ENCODE measurements at regions not wholly inside any gene's neighbourhood (a gene's known extent, or its start where the extent isn't known, plus 50 kb on each side); places are given as distances from the start of the nearest gene placed in this dataset.
"Not testable (repeated sequence)": the region's sequence is repeated elsewhere in the genome, so short reads cannot be mapped to it uniquely, and the experiment has no call there.

DNA sequence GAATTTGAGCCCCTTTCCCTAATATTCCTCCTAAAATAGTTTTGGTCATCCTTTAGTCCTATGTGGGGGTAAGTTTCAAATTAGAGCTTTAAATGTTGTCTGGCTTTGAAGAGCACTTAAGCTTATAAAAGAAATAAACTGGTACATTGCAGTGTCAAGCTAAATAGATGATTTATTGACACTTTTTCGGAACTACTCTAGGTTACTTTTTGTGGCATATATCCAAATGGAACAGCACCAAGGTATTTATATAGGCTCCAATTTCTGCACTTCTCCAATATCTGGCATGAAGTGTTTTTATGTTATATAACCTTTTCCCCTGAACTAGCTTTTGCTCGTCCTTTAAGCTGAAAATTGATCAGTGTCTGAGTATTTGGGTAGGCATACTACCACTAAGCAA, 402.5 kb downstream of the NFIB start:
- ChIA-PET POLR2A (no interaction called here), CTCF (interaction anchor here (0.8 to 1.2 kb wide), 2 partner anchors 22 to 33 kb away, joined by 3 read pairs; no protein-coding TSS in a partner anchor)
- no peaks in the 10 kb centered on the region for H3K27me3 ChIP-seq (ENCODE audit: control insufficient read depth in 2 of 2, insufficient read depth in 2 of 2, low read length in 2 of 2)
- no peak for FAIRE-seq
- H3K4me1 ChIP-seq (ENCODE audit: control insufficient read depth, extremely low read depth, insufficient read depth, low read length): no peaks in the 10 kb centered on the region
- H3K9me3 ChIP-seq (replicated peaks; ENCODE audit: control insufficient read depth, insufficient read depth, low read length): no peaks in the 10 kb centered on the region
- dilution Hi-C loops (cut with MboI; ENCODE audit: extremely low pct_ligation_motif_present, low sequenced_read_pairs) (no loop called here), intact Hi-C loops (cut with micrococcal nuclease) (no loop called here)
- no peak overlapping the region for H3K9ac ChIP-seq (replicated peaks; ENCODE audit: extremely low read depth, insufficient read depth, low read length)
- no peak overlapping the region for H3K4me2 ChIP-seq (ENCODE audit: insufficient read depth, low read length)
- H3K27ac ChIP-seq (ENCODE audit: insufficient read depth, low read depth, low read length): no peak overlapping the region
- no TSS peak for BruUV-seq (replicated peaks)
- no peaks in the 10 kb centered on the region for H3K36me3 ChIP-seq (ENCODE audit: control insufficient read depth in 2 of 2, extremely low read depth in 1 of 2, insufficient read depth in 2 of 2, low read length in 2 of 2)
- no peak for TF ChIP-seq POLR2A (IDR thresholded peaks at IDR 0.05; ENCODE audit: low read depth, low read length)
- TF ChIP-seq FOS (IDR thresholded peaks at IDR 0.05; ENCODE audit: borderline replicate concordance, insufficient read depth, low read length): no peak
- TF ChIP-seq, protein P1, sequence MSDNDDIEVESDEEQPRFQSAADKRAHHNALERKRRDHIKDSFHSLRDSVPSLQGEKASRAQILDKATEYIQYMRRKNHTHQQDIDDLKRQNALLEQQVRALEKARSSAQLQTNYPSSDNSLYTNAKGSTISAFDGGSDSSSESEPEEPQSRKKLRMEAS (IDR thresholded peaks at IDR 0.05; ENCODE audit: insufficient read depth, insufficient read length): no peak
- TF ChIP-seq EZH2 (IDR thresholded peaks at IDR 0.05; ENCODE audit: borderline replicate concordance, low read depth, low read length, severe bottlenecking): no peak
- TF ChIP-seq POLR2AphosphoS5 (IDR thresholded peaks at IDR 0.05; ENCODE audit: insufficient read depth, low read depth, low read length): no peak
- no peak for TF ChIP-seq MYC (IDR thresholded peaks at IDR 0.05; ENCODE audit: low read depth, low read length)
- no peak for TF ChIP-seq JUN (IDR thresholded peaks at IDR 0.05; ENCODE audit: borderline replicate concordance, insufficient read depth, insufficient read length, low read depth)
- TF ChIP-seq, protein P2, sequence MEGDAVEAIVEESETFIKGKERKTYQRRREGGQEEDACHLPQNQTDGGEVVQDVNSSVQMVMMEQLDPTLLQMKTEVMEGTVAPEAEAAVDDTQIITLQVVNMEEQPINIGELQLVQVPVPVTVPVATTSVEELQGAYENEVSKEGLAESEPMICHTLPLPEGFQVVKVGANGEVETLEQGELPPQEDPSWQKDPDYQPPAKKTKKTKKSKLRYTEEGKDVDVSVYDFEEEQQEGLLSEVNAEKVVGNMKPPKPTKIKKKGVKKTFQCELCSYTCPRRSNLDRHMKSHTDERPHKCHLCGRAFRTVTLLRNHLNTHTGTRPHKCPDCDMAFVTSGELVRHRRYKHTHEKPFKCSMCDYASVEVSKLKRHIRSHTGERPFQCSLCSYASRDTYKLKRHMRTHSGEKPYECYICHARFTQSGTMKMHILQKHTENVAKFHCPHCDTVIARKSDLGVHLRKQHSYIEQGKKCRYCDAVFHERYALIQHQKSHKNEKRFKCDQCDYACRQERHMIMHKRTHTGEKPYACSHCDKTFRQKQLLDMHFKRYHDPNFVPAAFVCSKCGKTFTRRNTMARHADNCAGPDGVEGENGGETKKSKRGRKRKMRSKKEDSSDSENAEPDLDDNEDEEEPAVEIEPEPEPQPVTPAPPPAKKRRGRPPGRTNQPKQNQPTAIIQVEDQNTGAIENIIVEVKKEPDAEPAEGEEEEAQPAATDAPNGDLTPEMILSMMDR (IDR thresholded peaks at IDR 0.05; ENCODE audit: extremely low read depth in 1 of 2, insufficient read depth in 1 of 2, low read depth in 1 of 2, low read length in 2 of 2): no peak
- TF ChIP-seq GATA2 (IDR thresholded peaks at IDR 0.05; ENCODE audit: insufficient read depth, insufficient read length, low read depth, low read length): no peak
- no peaks in the 10 kb centered on the region for H4K20me1 ChIP-seq (replicated peaks; ENCODE audit: control insufficient read depth, extremely low read depth, insufficient read depth, low read length)
- DNase-seq (ENCODE audit: low read depth, low spot score): peak; percentile 15
- no peaks in the 10 kb centered on the region for H3K9me1 ChIP-seq (replicated peaks; ENCODE audit: control insufficient read depth, extremely low read depth, insufficient read depth, low read length)
- no peaks in the 10 kb centered on the region for H3K79me2 ChIP-seq (ENCODE audit: control insufficient read depth, insufficient read depth, low read length)
- no peak overlapping the region for H2AFZ ChIP-seq (ENCODE audit: low read depth, low read length)
- no peak overlapping the region for H3K4me3 ChIP-seq (replicated peaks in 1 of 3; ENCODE audit: insufficient read depth in 1 of 3, low read depth in 1 of 3, low read length in 3 of 3)

DNA sequence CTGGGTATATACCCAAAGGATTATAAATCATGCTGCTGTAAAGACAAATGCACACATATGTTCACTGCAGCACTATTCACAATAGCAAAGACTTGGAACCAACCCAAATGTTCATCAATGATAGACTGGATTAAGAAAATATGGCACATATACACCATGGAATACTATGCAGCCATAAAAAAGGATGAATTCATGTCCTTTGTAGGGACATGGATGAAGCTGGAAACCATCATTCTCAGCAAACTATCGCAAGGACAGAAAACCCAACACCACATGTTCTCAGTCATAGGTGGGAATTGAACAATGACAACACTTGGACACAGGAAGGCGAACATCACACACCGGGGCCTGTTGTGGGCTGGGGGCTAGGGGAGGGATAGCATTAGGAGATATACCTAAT, 406.1 kb downstream of the NFIB start:
- DNase-seq (ENCODE audit: low read depth, low spot score); POLR2A ChIA-PET; H3K4me2 ChIP-seq (ENCODE audit: insufficient read depth, low read length); H3K9ac ChIP-seq (replicated peaks; ENCODE audit: extremely low read depth, insufficient read depth, low read length); BruUV-seq (replicated peaks); H3K27ac ChIP-seq (ENCODE audit: insufficient read depth, low read depth, low read length); H4K20me1 ChIP-seq (replicated peaks; ENCODE audit: control insufficient read depth, extremely low read depth, insufficient read depth, low read length); intact Hi-C loops (cut with micrococcal nuclease); H3K4me1 ChIP-seq (ENCODE audit: control insufficient read depth, extremely low read depth, insufficient read depth, low read length); FAIRE-seq; H3K4me3 ChIP-seq (replicated peaks in 1 of 3; ENCODE audit: insufficient read depth in 1 of 3, low read depth in 1 of 3, low read length in 3 of 3); H3K9me1 ChIP-seq (replicated peaks; ENCODE audit: control insufficient read depth, extremely low read depth, insufficient read depth, low read length); H3K36me3 ChIP-seq (ENCODE audit: control insufficient read depth in 2 of 2, extremely low read depth in 1 of 2, insufficient read depth in 2 of 2, low read length in 2 of 2); CTCF ChIA-PET; H3K9me3 ChIP-seq (replicated peaks; ENCODE audit: control insufficient read depth, insufficient read depth, low read length); H2AFZ ChIP-seq (ENCODE audit: low read depth, low read length); H3K27me3 ChIP-seq (ENCODE audit: control insufficient read depth in 2 of 2, insufficient read depth in 2 of 2, low read length in 2 of 2); H3K79me2 ChIP-seq (ENCODE audit: control insufficient read depth, insufficient read depth, low read length); dilution Hi-C loops (cut with MboI; ENCODE audit: extremely low pct_ligation_motif_present, low sequenced_read_pairs): not testable (repeated sequence)

Measured in endothelial cell of umbilical vein (primary cell).